Fibroblast of lung (primary cell): ENCODE measurements at regions not wholly inside any gene's neighbourhood (a gene's known extent, or its start where the extent isn't known, plus 50 kb on each side); places are given as distances from the start of the nearest gene placed in this dataset.

Source experiments
- DNase-seq, 2 donors: peaks; one replicate each; pipeline versions ENCODE4 v3.0.0 to v3.0.0-alpha.2; 2010; ENCODE audit warnings: low read depth in 2 of 2
- H2AFZ ChIP-seq: 2 replicates; pipeline ENCODE4 v1.5.1; 2012; ENCODE audit warnings: low read length, control low read depth, inconsistent platforms
- H3K27ac ChIP-seq: 2 replicates; pipeline ENCODE4 v1.5.1; 2011; ENCODE audit warnings: low read length, control low read depth; ENCODE audit not compliant: insufficient read depth
- H3K27me3 ChIP-seq: 2 replicates; pipeline ENCODE4 v1.5.1; 2011; ENCODE audit warnings: mild to moderate bottlenecking, low read length; ENCODE audit not compliant: control insufficient read depth, insufficient read depth
- H3K36me3 ChIP-seq: 2 replicates; pipeline ENCODE4 v1.5.1; 2011; ENCODE audit warnings: low read length; ENCODE audit not compliant: control insufficient read depth, insufficient read depth
- H3K4me1 ChIP-seq: 2 replicates; pipeline ENCODE4 v1.5.1; 2011; ENCODE audit warnings: low read length; ENCODE audit not compliant: control insufficient read depth, insufficient read depth; ENCODE audit errors: extremely low read depth
- H3K4me2 ChIP-seq: 2 replicates; pipeline ENCODE4 v1.5.1; 2011; ENCODE audit warnings: low read length, control low read depth; ENCODE audit not compliant: insufficient read depth; ENCODE audit errors: extremely low read depth
- H3K4me3 ChIP-seq, 4 experiments: fragments of 200-600 bp in 1 of 4; sonication (generic) in 1 of 4; replicated peaks in 1 of 4; 2 replicates each; pipeline ENCODE4 v1.5.1; 2011 to 2016; ENCODE audit warnings: low read length in 4 of 4, low read depth in 3 of 4, mild to moderate bottlenecking in 3 of 4, control low read depth in 2 of 4, inconsistent platforms in 1 of 4, mixed read lengths in 1 of 4; ENCODE audit not compliant: insufficient read depth in 1 of 4; ENCODE audit errors: control extremely low read depth in 1 of 4
- H3K79me2 ChIP-seq: 2 replicates; pipeline ENCODE4 v1.5.1; 2012; ENCODE audit warnings: mild to moderate bottlenecking, low read length, inconsistent platforms; ENCODE audit not compliant: control insufficient read depth, insufficient read depth
- H3K9ac ChIP-seq: 2 replicates; pipeline ENCODE4 v1.5.1; 2011; ENCODE audit warnings: mild to moderate bottlenecking, low read length, control low read depth; ENCODE audit not compliant: insufficient read depth
- H3K9me3 ChIP-seq: 2 replicates; pipeline ENCODE4 v1.5.1; 2012; ENCODE audit warnings: low read depth, low read length; ENCODE audit not compliant: control insufficient read depth, insufficient read depth
- H4K20me1 ChIP-seq: 2 replicates; pipeline ENCODE4 v1.5.1; 2011; ENCODE audit warnings: low read length; ENCODE audit not compliant: control insufficient read depth, insufficient read depth; ENCODE audit errors: extremely low read depth
- EZH2 ChIP-seq: IDR thresholded peaks from 2 replicates; pipeline ENCODE4 v1.5.1; 2012; ENCODE audit warnings: low read length, control low read depth, mild to moderate bottlenecking; ENCODE audit errors: missing control alignments
- TF ChIP-seq, protein P1 (sequence below), 2 donors: IDR thresholded peaks in 1 of 2; conservative IDR thresholded peaks in 1 of 2; 1 replicate in 1 of 2; 2 replicates in 1 of 2; pipeline ENCODE4 v1.5.1; 2011 to 2012; ENCODE audit warnings: low read length in 2 of 2, control low read depth in 1 of 2, inconsistent platforms in 1 of 2, low read depth in 1 of 2, mild to moderate bottlenecking in 1 of 2

DNA sequence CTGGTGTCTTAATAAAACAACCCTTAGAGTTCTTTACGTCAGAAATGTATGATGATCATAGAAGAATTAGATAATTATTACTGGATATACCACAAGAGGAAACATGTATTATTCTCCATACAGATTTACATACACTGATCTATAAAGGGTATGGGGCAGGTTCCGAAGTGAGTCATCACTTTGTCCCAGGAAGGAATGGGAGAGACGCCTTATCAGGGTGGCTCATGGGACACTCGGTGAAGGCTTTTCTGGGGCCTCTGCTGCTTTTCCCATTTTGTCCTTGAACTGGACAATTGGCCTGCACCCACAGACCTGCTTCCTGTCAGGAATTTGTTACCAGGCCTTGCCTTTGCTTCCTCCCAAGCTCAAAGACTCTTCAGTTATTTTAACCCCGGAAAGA lies 233.8 kb upstream of the RUNX1 start:
- H3K9me3 ChIP-seq = no peaks in the 10 kb centered on the region
- no peak overlapping the region for H3K27ac ChIP-seq
- H3K79me2 ChIP-seq = no peaks in the 10 kb centered on the region
- H3K27me3 ChIP-seq = no peaks in the 10 kb centered on the region
- no peak overlapping the region for H2AFZ ChIP-seq
- H3K4me3 ChIP-seq = no peak overlapping the region
- no peaks in the 10 kb centered on the region for H4K20me1 ChIP-seq
- TF ChIP-seq, protein P1, sequence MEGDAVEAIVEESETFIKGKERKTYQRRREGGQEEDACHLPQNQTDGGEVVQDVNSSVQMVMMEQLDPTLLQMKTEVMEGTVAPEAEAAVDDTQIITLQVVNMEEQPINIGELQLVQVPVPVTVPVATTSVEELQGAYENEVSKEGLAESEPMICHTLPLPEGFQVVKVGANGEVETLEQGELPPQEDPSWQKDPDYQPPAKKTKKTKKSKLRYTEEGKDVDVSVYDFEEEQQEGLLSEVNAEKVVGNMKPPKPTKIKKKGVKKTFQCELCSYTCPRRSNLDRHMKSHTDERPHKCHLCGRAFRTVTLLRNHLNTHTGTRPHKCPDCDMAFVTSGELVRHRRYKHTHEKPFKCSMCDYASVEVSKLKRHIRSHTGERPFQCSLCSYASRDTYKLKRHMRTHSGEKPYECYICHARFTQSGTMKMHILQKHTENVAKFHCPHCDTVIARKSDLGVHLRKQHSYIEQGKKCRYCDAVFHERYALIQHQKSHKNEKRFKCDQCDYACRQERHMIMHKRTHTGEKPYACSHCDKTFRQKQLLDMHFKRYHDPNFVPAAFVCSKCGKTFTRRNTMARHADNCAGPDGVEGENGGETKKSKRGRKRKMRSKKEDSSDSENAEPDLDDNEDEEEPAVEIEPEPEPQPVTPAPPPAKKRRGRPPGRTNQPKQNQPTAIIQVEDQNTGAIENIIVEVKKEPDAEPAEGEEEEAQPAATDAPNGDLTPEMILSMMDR (conservative IDR thresholded peaks at IDR 0.05 in 1 of 2, IDR thresholded peaks at IDR 0.05 in 1 of 2; ENCODE audit: low read depth in 1 of 2, low read length in 2 of 2) = no peak
- H3K9ac ChIP-seq = no peak overlapping the region
- H3K4me2 ChIP-seq = no peak overlapping the region
- no peaks in the 10 kb centered on the region for H3K4me1 ChIP-seq
- DNase-seq = no peak
- H3K36me3 ChIP-seq = no peaks in the 10 kb centered on the region

DNA sequence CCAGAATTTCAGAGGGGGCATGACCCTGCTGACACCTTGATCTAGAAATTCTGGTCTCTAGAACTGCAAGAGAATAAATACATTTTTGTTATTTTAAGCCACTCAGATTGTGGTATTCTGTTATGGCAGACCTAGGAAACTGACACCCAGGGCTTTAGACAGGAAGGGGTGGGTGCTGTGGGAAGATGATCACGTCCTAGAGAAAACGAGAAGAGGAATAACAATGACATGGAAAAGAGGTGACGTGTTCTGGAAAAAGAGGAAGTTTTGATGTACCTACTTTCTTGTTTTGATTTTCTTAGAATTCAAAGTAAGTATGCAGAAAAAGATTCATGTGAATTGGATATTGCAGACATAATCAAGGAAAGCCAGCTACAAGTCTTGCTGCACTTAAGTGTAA lies 232.9 kb upstream of the RUNX1 start:
- H2AFZ ChIP-seq = no peak overlapping the region
- no peak overlapping the region for H3K4me2 ChIP-seq
- no peaks in the 10 kb centered on the region for H4K20me1 ChIP-seq
- no peak for DNase-seq
- no peak overlapping the region for H3K4me3 ChIP-seq
- no peaks in the 10 kb centered on the region for H3K36me3 ChIP-seq
- no peaks in the 10 kb centered on the region for H3K4me1 ChIP-seq
- H3K79me2 ChIP-seq = no peaks in the 10 kb centered on the region
- no peak overlapping the region for H3K27ac ChIP-seq
- no peak overlapping the region for H3K9ac ChIP-seq
- no peak for TF ChIP-seq EZH2
- TF ChIP-seq, protein P1 (conservative IDR thresholded peaks at IDR 0.05 in 1 of 2, IDR thresholded peaks at IDR 0.05 in 1 of 2; ENCODE audit: low read depth in 1 of 2, low read length in 2 of 2) = no peak
- H3K27me3 ChIP-seq = no peaks in the 10 kb centered on the region
- no peaks in the 10 kb centered on the region for H3K9me3 ChIP-seq

DNA sequence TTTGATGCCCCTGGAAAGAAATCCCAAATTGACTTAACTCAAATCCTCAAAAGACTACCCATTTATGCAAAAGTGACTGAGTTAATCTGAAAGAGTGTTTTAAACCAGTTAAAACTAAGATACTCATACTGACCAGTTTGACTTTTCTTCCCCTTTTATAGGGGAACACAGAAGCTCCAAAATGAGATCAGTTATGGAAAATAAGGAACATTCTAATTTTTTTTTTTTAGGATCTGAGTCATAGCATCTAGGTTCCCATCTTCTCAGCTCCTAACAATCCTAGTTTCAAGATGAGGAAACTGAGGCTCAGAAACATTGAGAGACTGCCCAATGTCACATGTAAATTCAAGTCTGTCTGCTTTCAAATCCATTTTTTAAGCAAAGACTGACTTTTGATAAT lies 231.1 kb upstream of the RUNX1 start:
- Histone ChIP-seq H2AFZ (no peak overlapping the region), H3K27ac (no peak overlapping the region), H3K4me1 (no peaks in the 10 kb centered on the region), H3K79me2 (no peaks in the 10 kb centered on the region), H4K20me1 (no peaks in the 10 kb centered on the region), H3K4me3 (no peak overlapping the region), H3K27me3 (no peaks in the 10 kb centered on the region), H3K9ac (no peak overlapping the region), H3K36me3 (no peaks in the 10 kb centered on the region), H3K4me2 (no peak overlapping the region), H3K9me3 (no peaks in the 10 kb centered on the region)
- TF ChIP-seq, protein P1 (conservative IDR thresholded peaks at IDR 0.05 in 1 of 2, IDR thresholded peaks at IDR 0.05 in 1 of 2; ENCODE audit: low read depth in 1 of 2, low read length in 2 of 2) = no peak
- TF ChIP-seq EZH2 = no peak
- no peak for DNase-seq
